HepG2 (cell line): ENCODE measurements at regions not wholly inside any gene's neighbourhood (a gene's known extent, or its start where the extent isn't known, plus 50 kb on each side); places are given as distances from the start of the nearest gene placed in this dataset.

Experiments
- CREB1 ChIP-seq, 2 experiments: fragments of 450-650 bp in 1 of 2; IDR thresholded peaks; 2 replicates each; pipeline ENCODE4 v1.6.1; 2016 to 2017; ENCODE audit warnings: control low read depth in 1 of 2, mild to moderate bottlenecking in 1 of 2, missing compliant biosample characterization in 1 of 2, missing genetic modification characterization in 1 of 2
- EED ChIP-seq: sonication (generic); formaldehyde crosslinking; IDR thresholded peaks from 2 replicates; pipeline ENCODE4 v1.5.0; 2020; ENCODE audit warnings: mild to moderate bottlenecking, missing genetic modification reagents
- FOXK2 ChIP-seq: fragments of 450-650 bp; IDR thresholded peaks from 2 replicates; pipeline ENCODE4 v1.6.1; 2016
- FOXO1 ChIP-seq: sonication (generic); formaldehyde crosslinking; IDR thresholded peaks from 2 replicates; pipeline ENCODE4 v1.4.0; 2020; ENCODE audit warnings: missing genetic modification reagents
- IKZF1 ChIP-seq: fragments of 450-650 bp; IDR thresholded peaks from 2 replicates; pipeline ENCODE4 v1.7.1; 2016
- MIXL1 ChIP-seq: IDR thresholded peaks from 2 replicates; pipeline ENCODE4 v1.6.1; 2016
- NFE2 ChIP-seq: sonication (generic); formaldehyde crosslinking; IDR thresholded peaks from 2 replicates; pipeline ENCODE4 v1.4.0; 2020; ENCODE audit warnings: missing genetic modification reagents
- NR2C2 ChIP-seq: sonication (generic); formaldehyde crosslinking; IDR thresholded peaks from 2 replicates; pipeline ENCODE4 v1.4.0; 2020; ENCODE audit warnings: missing genetic modification reagents, mild to moderate bottlenecking, moderate library complexity, borderline replicate concordance
- RFX5 ChIP-seq: IDR thresholded peaks from 2 replicates; pipeline ENCODE4 v1.6.1; 2011; ENCODE audit warnings: low read depth, low read length, improper control_type of control experiment
- ZNF768 ChIP-seq: sonication (generic); formaldehyde crosslinking; IDR thresholded peaks from 2 replicates; pipeline ENCODE4 v1.4.0; 2020; ENCODE audit warnings: missing genetic modification reagents

DNA sequence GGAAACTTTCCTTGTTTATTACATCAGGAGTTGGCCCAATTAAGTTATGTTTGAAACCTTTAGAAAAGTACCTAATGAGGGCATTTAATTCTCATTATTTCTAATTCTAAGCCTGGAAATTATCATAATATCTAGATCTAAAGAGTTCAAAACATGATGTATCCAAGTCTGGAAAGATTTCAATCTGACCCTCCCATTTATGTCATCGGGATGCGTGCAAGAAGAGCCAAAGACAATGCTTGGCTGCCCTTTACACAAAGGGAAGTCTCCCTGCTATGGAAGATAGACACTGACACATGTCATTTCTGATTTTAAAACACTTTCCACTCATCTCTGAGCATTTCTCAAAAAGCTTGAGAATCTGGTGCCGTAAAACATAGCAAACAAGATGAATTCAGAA is 222.4 kb downstream of the ANTXR2 start:
- no peak for TF ChIP-seq FOXK2
- TF ChIP-seq MIXL1 (CRISPR knock-in tag), result no peak
- TF ChIP-seq NFE2 (CRISPR knock-in tag), result no peak
- no peak for TF ChIP-seq IKZF1
- TF ChIP-seq CREB1 (IDR thresholded peaks at IDR 0.05), result no peak
- TF ChIP-seq CREB1 (CRISPR knock-in tag; IDR thresholded peaks at IDR 0.05), result no peak
- no peak for TF ChIP-seq EED
- TF ChIP-seq FOXO1 (CRISPR knock-in tag), result no peak
- no peak for TF ChIP-seq ZNF768 (CRISPR knock-in tag)
- no peak for TF ChIP-seq RFX5
- no peak for TF ChIP-seq NR2C2 (CRISPR knock-in tag)
